ENCODE measurements at regions not wholly inside any gene's neighbourhood (a gene's known extent, or its start where the extent isn't known, plus 50 kb on each side); places are given as distances from the start of the nearest gene placed in this dataset.
"Not testable (repeated sequence)": the region's sequence is repeated elsewhere in the genome, so short reads cannot be mapped to it uniquely, and the experiment has no call there.

DNA sequence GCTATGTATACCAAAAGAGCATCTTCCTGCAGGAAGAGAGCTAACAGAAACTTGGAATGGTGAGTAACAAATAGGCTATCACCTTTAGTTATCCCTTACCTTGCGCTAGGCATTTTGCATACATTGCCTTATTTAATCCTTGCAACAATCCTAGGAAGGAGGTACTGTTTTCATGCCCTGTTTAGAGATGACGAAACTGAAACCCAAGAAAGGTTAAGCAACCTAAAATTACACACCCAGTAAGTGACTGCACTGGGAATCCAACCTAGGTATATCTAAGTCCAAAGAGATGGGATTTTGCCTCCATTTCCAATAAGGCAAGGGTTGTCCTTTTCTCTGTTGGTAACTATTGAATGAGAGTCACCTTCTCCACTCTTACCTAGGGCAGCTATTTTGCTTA, 144.5 kb downstream of the TM2D1 start:
- DNase-seq (ENCODE audit: low read depth in 2 of 2), result no peak

DNA sequence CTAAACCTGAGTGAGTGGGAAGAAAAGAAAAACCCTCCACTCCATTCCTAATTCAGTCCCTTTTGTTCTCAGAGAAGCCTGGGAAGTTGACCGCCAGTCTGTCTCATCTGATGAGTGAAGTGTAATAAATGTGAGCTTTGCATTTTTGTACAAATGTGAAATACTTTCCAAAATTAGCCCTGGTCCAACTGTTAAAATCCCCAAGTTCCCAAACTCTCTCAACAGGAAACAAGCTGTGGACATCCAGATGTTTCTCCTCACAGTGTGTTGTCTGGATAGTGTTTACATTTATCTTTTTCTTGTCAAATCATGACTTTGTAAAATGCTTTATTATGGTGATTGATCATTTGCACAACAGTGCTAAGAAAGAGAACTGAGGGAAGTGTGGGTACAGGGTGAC, 145.1 kb downstream of the TM2D1 start:
- no peak for DNase-seq (ENCODE audit: low read depth in 2 of 2)

DNA sequence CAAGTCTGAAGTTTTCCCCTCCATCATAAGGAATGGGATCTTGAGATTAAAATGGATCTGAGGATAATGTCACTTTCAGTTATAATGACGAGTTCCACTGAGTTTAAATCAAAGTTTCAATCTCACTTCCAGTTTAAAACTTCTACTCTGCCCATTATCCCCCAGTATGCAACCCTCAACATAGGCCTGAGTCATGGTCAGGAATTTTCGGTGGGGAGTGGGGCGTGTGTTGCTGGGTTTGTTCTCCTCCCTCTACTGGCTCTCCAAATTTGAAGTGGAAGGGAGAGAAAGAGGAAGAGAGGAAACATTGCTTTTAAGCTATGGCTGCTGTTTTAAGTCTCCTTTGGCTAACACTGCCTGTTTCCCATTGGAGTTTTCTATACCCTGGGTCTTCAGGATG, 152.9 kb downstream of the TM2D1 start:
- no peak for DNase-seq (ENCODE audit: low read depth in 2 of 2)

DNA sequence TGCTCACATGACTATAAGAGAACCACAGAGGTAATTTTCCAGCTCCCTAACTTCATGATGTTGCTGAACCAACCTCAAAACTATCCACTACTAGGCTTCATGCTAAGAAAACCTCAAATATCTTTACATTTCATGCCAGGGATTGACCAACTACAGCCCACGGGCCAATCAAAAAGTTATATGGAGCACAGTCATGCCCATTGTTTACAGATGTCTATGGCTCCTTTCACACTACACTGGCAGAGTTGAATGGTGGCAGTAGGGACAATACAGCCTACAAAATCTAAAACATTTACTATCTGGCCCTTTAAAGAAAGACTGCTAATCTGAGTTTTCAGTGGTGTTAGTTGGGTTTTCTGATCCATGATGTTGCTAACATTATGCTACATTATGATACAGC, 154.8 kb downstream of the TM2D1 start:
- no peak for DNase-seq (ENCODE audit: low read depth in 2 of 2)

DNA sequence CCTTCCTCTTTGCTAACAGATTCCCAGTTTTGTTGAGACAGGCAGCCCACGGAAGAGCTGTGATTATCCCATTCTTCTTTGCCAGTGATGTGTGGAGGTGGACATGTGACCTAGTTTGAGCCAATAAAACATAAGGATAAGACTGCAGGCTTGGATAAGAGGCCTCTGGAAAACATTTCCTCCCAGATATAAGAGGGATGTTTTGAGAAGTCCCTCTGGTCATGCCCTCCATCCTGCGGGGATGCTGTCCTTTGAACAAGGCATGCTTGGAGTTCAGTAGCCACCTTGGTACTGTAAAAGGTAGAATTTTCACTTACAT, 155.7 kb downstream of the TM2D1 start:
- DNase-seq (ENCODE audit: low read depth in 2 of 2), result no peak

DNA sequence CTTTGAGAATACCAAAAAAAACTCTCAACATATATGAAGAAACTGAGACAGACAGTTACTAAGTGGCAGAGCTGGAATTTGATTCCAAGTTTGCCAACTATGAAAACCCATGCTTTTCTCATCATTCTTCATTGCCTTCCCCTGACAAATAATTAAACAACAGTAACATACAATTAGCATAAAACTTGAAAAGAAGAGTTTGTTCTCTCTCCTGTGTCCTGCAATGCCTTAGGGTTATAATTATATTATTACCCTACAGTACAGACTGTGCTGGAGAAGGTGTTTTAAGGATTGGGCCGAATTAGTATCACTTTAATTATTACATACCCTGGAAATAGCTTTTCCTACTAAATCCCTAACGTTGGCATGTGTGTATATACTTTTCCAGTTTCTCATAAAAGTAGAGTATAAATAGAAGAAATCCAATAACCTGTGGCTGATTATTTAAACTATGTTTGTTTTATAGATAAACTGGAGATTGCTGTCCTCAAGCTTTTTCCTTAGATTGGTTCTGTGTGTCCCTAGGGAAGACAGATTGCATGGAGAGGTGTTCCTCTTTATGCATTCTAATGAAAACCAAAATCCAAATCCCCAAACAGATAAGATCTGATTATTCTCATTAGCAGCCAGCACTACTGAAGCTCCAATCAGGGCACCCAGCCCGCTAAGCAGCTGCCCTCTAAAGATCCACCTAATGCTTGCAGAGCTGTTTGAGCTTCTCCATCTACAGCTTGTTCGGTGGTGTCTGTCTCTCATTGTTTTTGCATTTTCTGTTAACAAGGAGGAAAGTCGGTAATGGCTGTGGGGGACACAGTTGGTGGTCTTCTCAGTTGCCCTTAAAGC, 156.3 kb downstream of the TM2D1 start:
- no peak for DNase-seq (ENCODE audit: low read depth in 2 of 2)

DNA sequence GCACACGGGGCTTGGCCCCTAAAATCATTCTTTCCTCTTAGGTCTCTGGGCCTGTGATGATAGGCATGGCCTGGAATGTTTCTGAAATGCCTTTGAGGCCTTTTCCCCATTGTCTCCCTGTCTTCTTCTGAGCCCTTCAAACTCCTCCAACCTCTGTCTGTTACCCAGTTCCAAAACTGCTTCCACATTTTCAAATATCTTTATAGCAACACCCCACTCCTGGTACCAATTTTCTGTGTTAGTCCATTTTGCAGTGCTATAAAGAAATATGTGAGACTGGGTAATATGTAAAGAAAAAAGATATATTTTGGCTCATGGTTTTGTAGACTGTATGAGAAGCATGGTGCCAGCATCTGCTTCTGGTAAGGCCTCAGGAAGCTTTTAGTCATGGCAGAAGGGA, 158.8 kb downstream of the TM2D1 start:
- no peak for DNase-seq (ENCODE audit: low read depth in 2 of 2)

DNA sequence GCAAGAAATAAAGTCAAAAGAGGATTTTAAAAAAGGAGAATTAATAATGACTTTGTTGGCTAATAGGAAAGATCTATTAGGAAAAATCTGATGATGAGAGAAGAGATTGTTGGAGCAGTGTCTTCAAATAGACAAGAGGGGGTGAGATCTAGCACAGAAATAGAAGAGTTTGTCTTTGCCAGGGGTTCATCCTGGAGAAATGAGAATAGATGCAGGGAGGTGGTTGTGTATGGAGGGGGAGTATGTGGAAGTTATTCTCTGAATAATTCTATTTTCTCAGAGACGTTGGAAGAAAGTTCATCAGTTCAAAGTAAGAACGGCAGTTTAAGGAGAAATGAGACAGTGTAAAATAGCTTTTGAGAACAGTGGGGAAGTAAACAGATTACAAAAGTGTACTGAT, 161.3 kb downstream of the TM2D1 start:
- DNase-seq (ENCODE audit: low read depth in 2 of 2), result no peak

DNA sequence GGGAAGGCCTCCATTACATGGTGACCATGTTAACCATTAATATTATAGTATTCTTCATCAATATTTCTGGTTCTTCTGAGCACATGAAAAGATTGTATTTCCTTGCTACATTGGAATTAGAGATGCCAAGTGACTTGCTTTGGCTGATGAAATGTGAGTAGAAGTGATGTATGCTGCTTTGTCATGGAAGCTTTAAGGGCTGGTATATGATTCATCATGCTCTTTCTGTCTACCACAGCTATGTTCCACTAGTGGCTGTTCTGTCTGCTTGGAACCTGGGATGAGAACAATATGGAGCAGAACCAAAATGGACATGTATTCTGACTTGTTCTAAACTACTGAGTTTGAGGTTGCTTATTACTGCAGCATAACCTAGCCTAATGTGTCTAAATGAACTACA, 163.3 kb downstream of the TM2D1 start:
- DNase-seq (ENCODE audit: low read depth in 2 of 2), result no peak

DNA sequence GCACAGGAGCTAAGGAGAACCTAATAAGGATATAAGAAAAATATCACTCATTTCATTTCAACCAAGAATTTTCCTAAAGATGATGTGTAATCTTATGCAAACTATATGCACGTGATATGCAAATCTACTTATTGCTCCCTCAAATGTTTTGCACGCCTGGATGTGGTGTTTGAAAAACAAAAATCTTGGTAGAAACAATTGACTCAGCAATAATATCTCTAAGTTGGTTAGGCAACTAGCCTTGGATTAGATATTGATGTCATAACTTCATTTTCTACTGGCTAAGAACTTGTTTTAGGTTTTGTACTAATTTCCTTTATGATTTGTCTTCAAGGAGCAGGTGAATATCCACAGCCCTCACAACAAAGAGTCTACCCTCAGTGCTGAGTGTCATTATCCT, 164.6 kb downstream of the TM2D1 start:
- no peak for DNase-seq (ENCODE audit: low read depth in 2 of 2)

DNA sequence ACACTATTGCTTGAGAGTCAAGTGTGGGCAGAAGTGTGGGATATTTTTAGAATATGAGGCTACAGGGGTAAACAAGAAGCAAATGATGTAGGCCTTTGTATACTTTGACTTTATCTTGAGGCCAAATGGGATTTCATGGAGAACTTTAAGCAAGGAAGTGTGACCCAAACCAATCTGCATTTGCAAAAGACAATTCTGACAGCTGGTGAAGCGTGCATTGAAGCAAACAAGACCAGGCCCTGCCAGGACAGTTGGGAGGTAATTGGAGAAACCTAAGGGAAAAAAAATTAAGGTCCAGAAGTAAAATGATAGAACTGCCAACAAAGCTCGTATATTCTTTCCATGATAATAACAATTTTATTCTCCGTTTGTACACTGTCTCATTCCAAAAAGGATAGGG, 168.3 kb downstream of the TM2D1 start:
- no peak for DNase-seq (ENCODE audit: low read depth in 2 of 2)

DNA sequence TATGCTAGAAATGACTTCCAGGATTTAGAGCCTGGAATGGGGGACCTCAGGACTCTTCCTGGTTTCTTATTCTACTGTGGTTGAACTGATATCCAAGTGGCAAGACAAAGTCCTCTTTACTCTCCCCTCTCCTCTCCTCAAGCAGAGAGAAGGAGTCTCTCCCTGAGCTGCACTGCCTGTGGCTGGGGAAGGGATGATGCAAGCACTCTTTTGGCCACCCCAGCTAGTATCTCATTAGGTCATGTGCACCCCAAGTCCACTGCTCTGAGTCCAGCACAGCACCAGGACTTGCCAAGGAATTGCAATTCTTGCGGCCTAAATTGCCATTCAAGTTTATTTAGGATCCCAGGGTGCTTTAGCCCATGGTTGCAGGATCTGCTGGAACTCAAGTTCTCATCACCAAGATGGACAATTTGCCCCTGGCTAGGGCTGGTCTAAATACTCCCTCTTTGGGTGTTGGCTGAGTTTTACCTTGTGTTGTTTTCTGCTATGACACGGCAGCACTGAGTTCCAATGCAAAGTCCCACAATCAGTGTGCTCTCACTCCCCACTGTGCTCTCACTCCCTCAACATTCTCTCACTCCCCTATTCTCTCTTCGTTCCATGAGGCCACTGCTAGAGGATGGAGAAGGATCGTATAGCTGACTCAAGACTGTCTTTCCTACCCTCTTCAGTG, 172.2 kb downstream of the TM2D1 start:
- no peak for DNase-seq (ENCODE audit: low read depth in 2 of 2)

DNA sequence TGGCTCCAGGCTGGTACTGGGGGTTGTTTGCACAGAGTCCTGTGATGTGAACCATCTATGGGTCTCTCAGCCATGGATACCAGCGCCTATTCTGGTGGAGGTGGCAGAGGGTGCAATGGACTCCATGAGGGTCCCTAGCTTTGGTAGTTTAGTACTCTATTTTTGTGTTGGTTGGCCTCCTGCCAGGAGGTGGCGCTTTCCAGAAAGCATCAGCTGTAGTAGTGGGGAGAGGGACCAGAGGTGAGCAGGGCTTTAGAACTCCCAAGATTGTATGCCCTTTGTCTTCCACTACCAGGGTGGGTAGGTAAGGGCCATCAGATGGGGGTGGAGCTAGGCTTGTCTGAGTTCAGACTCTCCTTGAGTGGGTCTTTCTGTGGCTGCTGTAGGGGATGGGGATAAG, 177.6 kb downstream of the TM2D1 start:
- DNase-seq (ENCODE audit: low read depth in 2 of 2), result not testable (repeated sequence)

DNA sequence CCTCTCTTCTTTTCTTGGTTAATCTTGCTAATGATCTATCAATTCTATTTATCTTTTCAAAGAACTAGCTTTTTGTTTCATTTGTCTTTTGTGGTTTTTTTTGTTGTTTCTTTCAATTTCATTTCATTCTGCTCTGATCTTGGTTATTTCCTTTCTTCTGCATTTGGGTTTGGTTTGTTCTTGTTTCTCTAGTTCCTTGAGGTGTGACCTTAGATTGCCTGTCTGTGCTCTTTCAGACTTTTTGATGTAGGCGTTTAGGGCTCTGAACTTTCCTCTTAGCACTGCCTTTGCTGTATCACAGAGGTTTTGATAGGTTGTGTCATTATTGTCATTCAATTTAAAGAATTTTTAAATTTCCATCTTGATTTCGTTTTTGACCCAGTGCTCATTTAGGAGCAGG, 180.1 kb downstream of the TM2D1 start:
- DNase-seq (ENCODE audit: low read depth in 2 of 2), result not testable (repeated sequence)

DNA sequence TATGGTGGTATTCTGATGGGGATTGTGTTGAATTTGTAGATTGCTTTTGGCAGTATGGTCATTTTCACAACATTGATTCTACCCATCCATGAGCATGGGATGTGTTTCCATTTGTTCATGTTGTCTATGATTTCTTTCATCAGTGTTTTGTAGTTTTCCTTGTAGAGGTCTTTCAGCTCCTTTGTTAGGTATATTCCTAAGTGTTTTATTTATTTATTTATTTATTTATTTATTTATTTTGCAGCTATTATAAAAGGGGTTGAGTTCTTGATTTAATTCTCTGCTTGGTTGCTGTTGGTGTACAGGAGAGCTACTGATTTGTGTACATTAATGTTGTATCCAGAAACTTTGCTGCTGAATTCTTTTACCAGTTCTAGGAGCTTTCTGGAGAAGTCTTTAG, 181.4 kb downstream of the TM2D1 start:
- not testable (repeated sequence) for DNase-seq (ENCODE audit: low read depth in 2 of 2)

DNA sequence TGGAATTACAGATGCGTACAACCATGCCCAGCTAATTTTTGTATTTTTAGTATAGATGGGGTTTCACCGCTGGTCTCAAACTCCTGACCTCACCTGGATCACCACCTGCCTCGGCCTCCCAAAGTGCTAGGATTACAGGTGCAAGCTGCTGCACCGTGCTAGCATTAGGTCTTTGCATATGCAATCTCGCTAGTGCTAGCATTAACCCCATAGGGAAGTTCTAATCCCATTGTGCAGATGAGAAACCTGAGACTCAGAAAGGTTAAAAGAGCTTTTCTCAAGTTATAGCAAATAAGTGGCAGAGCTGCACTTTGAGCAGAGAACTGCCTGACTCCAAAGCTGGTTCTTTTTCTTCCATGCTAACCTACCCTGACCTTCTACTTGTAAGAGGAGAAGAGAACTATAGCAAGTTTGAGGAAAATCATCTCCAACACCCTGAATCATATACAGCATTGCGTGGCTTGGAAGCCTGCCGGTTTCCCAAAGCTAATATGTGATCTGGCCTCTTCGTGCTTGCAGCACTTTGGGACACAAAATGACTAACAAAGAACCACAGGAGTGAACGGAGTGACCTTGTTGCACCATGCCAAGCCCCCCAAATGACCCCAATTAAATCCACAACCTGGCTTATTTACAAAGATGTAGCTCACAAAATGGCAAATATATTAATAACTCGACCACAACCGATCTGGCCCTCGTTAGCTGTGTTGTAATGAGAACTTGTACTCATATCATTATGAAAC, 185.1 kb downstream of the TM2D1 start:
- no peak for DNase-seq (ENCODE audit: low read depth in 2 of 2)

DNA sequence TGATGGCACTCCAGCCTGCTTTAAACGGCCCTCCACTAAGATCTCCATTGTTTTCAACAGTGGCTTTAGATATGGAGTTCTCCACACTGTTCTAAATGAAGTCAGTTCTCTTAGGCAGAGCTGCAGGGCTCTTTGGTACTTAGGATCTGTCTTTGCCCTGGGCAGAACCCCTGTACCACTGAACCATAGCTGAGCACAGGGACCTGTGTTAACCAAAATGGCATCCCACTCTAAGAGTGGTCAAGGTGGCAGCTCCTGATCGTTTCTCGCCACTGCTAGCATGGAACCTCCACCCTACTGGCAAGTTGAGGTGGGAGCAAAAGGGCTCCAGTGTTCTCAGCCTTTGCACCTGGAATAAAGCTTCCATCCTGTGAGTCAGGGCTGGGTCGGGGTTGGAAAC, 186.7 kb downstream of the TM2D1 start:
- DNase-seq (ENCODE audit: low read depth in 2 of 2), result no peak

DNA sequence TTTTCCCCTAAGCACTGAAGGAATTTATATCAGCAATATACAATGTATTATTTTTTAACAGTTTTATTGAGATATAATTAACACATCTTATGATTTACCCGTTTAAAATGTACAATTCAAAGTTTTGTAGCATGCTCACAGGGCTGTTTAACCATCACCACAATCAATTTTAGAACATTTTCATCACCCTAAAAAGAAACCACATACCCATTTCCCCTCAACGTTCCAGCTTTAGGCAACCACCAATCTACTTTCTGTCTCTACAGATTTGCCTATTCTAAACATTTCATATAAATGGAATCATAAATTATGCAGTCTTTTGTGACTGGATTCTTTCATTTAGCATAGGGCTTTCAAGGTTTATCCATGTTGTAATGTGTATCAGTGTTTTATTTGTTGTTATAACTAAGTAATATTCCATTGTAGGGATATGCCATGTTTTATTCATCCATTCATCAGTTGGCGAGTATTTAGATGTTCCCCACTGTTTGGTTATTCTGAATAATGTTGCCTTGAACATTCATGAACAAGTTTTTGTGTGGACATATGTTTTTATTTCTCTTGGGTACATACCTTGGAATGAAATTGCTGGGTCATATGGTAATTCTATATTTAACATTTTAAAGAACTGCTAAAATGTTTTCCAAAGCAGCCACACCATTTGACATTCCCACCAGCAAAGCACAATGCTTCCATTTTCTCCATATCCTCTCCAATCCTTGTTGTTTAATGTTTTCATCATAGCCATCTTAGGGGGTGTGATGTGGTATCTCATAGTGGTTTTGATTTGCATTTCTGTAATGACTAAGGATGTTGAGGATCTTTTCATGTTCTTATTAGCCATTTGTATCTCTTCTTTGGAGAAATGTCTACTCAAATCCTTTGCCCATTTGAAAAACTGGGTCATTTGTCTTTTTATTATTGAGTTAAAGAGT, 188.5 kb downstream of the TM2D1 start:
- DNase-seq (ENCODE audit: low read depth in 2 of 2), result no peak

DNA sequence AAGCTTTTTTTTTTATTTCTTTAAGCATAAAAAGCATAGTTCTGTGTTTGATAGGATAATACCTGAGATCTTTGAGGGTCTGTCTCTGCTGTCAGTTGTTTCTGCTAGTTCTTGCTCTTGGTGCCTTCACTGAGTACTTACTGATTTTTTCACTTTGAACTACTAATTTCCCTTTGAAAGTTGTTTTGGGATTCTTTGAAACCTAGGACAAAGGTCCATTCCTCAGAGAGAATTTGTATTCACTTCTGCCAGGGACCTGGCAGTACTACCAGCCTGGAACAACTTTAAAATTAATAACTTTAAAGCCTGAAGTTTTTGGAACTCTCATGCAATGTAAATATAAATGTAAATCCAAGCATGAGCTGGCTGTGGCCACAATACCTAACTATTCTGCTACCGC, 190.1 kb downstream of the TM2D1 start:
- DNase-seq (ENCODE audit: low read depth in 2 of 2), result no peak

DNA sequence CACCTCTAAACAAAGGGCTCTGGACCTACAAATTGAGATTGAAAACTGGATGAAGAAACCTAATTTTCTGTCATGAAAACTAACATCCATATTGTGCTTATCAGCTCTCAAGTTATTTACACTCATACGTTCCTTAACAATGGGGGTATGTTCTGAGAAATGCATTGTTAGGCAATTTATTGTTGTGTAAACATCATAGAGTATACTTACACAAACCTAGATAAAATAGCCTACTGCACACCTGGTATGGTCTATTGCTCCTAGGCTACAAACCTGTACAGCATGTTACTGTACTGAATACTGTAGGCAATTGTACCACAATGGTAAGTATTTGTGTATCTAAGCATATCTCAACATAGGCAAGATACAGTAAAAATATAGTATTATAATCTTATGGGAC, 191.4 kb downstream of the TM2D1 start:
- no peak for DNase-seq (ENCODE audit: low read depth in 2 of 2)

DNA sequence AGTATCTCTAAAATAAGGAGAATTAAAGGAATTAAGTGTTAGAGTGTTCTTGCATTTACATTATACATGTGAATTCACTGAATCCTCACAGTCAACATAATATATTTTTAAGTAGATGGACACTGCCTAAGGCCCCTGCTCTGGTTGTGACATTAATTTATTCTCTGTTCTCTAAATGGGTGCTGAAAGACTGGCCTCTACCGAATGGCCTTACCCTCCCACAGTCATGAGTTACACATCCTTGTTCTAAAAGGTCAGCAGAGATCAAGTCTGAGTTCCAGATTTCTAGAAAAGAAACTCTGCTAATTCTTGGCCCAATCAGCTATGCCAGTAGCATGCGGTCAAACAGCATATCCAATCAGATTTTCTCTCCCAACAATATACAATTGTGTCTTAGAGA, 193.2 kb downstream of the TM2D1 start:
- no peak for DNase-seq (ENCODE audit: low read depth in 2 of 2)

Data from stimulated activated CD8-positive, alpha-beta memory T cell treated with anti-CD3 and anti-CD28 coated beads, Interleukin-15, amount 100 ng/mL, for 4 hours (primary cell).